Endothelial cell (in vitro differentiated cells): ENCODE measurements at regions not wholly inside any gene's neighbourhood (a gene's known extent, or its start where the extent isn't known, plus 50 kb on each side); places are given as distances from the start of the nearest gene placed in this dataset.
A peak's percentile ranks its signal among the peaks of the same experiment; 100 is the strongest.

Source experiments
- DNase-seq: peaks from one replicate; pipeline ENCODE4 v3.0.0; 2021; ENCODE audit warnings: low spot score
- H3K27ac Mint-ChIP-seq: one replicate; pipeline ENCODE4 v1.8.0; 2021; ENCODE audit warnings: mixed read lengths, inconsistent platforms; ENCODE audit not compliant: unreplicated experiment
- H3K27me3 Mint-ChIP-seq: one replicate; pipeline ENCODE4 v1.8.0; 2021; ENCODE audit warnings: mild to moderate bottlenecking, moderate library complexity, mixed read lengths, inconsistent platforms; ENCODE audit not compliant: unreplicated experiment
- H3K36me3 Mint-ChIP-seq: one replicate; pipeline ENCODE4 v1.8.0; 2021; ENCODE audit warnings: mild to moderate bottlenecking, low read depth, mixed read lengths, inconsistent platforms; ENCODE audit not compliant: unreplicated experiment
- H3K4me1 Mint-ChIP-seq: one replicate; pipeline ENCODE4 v1.8.0; 2021; ENCODE audit warnings: mild to moderate bottlenecking, mixed read lengths, inconsistent platforms; ENCODE audit not compliant: unreplicated experiment
- H3K4me3 Mint-ChIP-seq: one replicate; pipeline ENCODE4 v1.8.0; 2021; ENCODE audit warnings: mild to moderate bottlenecking, mixed read lengths, inconsistent platforms; ENCODE audit not compliant: unreplicated experiment
- H3K9me3 Mint-ChIP-seq: one replicate; pipeline ENCODE4 v1.8.0; 2021; ENCODE audit warnings: mixed read lengths, inconsistent platforms; ENCODE audit not compliant: unreplicated experiment
- TF ChIP-seq, protein P1 (sequence below): fragments of 200-600 bp; sonication (generic); IDR thresholded peaks from one replicate; pipeline ENCODE4 v1.5.0; 2021; ENCODE audit warnings: antibody characterized with exemption; ENCODE audit not compliant: unreplicated experiment

DNA sequence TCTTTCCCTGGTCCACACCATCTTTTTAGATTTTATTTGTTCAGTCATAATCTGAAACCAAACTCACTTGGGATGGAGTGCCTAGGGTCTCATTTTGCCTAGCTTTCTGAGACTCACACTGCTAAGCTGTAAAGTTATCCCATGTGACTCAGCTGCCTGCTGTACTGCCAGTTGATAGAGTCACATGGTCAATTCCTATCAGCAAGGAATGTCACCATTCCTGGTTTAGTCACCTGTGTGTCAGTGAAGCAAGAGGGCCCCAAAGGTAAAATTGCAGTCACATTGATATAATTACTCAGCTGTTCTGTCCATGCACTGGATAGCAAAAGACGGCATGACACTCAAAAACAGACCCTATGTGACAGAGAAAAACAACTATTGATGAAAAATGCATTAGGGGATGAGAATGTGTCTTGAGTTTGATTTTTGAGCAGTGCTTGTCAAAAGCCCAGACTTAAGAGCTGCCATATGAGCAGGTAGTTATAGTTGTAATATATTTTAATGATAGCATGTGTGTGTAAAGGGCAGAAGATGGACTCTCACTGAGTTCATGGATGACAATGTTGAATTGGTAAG, 413.2 kb downstream of the PPARGC1A start:
- no peaks in the 10 kb centered on the region for H3K4me1 Mint-ChIP-seq
- H3K9me3 Mint-ChIP-seq: no peaks in the 10 kb centered on the region

DNA sequence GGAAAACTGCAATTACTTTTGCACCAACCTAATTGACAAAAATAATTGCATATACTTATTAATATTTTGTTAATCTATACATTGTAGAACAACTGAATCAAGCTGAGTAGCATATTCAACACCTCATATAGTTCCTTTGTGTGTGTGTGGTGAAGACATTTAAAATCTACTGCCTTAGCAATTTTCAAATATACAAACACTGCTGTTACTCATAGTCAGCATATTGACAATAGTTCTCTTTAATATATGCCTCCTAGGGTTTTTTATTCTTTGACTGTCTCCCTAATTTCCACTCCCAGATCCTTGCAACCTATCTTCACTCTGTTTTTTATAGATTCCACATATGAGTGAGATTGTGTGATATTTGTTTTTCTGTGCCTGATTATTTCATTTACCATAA, 426.8 kb downstream of the PPARGC1A start:
- Mint-ChIP-seq H3K36me3 (peaks cover under 1% of the 10 kb centered on the region), H3K9me3 (peaks cover 4% of the 10 kb centered on the region), H3K4me3 (no peak overlapping the region), H3K27me3 (peaks cover 4% of the 10 kb centered on the region), H3K4me1 (no peaks in the 10 kb centered on the region), H3K27ac (no peak overlapping the region)
- no peak for DNase-seq
- TF ChIP-seq, protein P1, sequence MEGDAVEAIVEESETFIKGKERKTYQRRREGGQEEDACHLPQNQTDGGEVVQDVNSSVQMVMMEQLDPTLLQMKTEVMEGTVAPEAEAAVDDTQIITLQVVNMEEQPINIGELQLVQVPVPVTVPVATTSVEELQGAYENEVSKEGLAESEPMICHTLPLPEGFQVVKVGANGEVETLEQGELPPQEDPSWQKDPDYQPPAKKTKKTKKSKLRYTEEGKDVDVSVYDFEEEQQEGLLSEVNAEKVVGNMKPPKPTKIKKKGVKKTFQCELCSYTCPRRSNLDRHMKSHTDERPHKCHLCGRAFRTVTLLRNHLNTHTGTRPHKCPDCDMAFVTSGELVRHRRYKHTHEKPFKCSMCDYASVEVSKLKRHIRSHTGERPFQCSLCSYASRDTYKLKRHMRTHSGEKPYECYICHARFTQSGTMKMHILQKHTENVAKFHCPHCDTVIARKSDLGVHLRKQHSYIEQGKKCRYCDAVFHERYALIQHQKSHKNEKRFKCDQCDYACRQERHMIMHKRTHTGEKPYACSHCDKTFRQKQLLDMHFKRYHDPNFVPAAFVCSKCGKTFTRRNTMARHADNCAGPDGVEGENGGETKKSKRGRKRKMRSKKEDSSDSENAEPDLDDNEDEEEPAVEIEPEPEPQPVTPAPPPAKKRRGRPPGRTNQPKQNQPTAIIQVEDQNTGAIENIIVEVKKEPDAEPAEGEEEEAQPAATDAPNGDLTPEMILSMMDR: no peak

More for the DNA sequence above, 413.2 kb downstream of the PPARGC1A start:
- no peak for DNase-seq
- Mint-ChIP-seq H3K4me3 (no peak overlapping the region), H3K27ac (no peak overlapping the region), H3K36me3 (no peaks in the 10 kb centered on the region), H3K27me3 (no peaks in the 10 kb centered on the region)
- TF ChIP-seq, protein P1: no peak

DNA sequence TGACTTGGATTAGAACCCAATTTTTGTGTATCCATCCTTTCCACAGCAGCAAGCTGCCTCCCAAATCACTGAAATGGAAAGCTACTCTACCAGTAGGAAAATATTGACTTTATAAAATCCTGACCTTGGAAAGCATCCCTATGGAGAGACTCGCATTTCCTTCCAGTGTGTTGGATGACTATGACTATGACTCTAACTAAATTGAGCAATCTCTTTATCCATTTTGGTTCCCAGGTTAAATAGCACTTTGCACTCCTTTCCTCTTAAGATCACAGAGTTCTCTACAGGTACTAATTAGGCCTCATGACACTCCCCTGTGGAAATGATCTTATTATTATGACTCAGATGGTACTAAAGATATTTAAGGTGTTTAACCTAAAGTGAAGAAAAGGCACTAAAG, 431.8 kb downstream of the PPARGC1A start:
- DNase-seq: no peak
- Mint-ChIP-seq H3K27ac (no peak overlapping the region), H3K36me3 (no peaks in the 10 kb centered on the region), H3K27me3 (peaks cover 4% of the 10 kb centered on the region), H3K9me3 (peaks cover 3% of the 10 kb centered on the region), H3K4me3 (no peak overlapping the region), H3K4me1 (no peaks in the 10 kb centered on the region)
- TF ChIP-seq, protein P1: no peak

DNA sequence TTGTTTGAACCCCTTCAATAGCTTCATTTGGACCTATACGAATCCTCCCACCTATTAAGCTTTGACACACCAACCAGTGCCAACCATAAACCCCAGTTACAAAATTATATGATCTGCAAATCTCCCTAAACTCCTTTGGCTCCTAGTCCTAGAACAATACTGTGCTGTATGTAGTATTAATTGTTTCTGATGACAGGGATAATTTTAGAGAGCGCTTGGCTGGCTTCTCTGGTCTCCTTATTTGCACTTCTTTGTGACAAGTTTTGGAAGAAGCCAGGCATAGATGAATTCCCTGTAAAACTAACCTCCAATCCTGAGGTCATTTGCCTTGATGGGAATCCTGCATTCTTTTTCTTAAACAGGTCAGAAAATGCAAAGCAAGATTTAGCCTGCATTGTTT, 433.0 kb downstream of the PPARGC1A start:
- H3K36me3 Mint-ChIP-seq: no peaks in the 10 kb centered on the region
- peaks cover 3% of the 10 kb centered on the region for H3K9me3 Mint-ChIP-seq
- no peak for DNase-seq
- H3K4me3 Mint-ChIP-seq: no peak overlapping the region
- no peaks in the 10 kb centered on the region for H3K4me1 Mint-ChIP-seq
- H3K27me3 Mint-ChIP-seq: peaks cover 3% of the 10 kb centered on the region
- no peak overlapping the region for H3K27ac Mint-ChIP-seq
- TF ChIP-seq, protein P1: no peak

DNA sequence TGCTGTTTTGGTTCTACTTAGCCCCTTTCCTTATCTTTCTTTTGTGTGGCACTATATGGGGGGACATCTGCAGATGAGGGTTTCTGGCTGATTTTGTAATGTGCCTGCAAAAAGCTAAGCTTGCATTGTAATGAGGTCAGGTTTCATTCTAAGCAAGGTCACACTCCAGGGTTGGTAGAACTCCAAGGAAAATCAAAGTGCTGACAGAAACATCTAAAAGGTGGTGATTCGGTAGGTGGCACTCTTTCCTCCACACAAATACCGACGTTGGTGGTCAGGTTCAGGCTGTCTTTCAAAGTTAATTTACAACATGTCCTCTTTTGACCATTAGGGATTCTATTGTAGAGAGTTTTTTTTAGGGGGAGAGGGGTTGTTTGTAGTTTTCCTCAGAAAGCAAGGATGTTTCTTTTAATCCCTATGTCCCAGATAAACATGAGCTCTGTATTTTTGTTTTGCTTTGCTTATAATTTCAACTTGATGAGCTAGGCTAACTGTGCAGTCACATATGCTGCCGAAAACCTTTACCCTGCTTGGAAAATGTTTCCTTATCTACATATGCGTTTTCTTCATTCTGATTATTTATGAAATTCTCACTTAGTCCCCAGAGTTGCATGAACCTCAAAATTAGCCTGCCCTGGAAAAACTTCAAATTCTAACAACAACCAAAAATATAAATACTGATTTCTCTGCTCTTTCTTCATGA, 434.2 kb downstream of the PPARGC1A start:
- TF ChIP-seq, protein P1: no peak
- H3K27ac Mint-ChIP-seq: no peak overlapping the region
- no peaks in the 10 kb centered on the region for H3K4me1 Mint-ChIP-seq
- H3K27me3 Mint-ChIP-seq: no peaks in the 10 kb centered on the region
- peak; percentile 7 for DNase-seq
- H3K9me3 Mint-ChIP-seq: peaks cover 3% of the 10 kb centered on the region
- no peaks in the 10 kb centered on the region for H3K36me3 Mint-ChIP-seq
- H3K4me3 Mint-ChIP-seq: no peak overlapping the region
